ENCODE measurements at regions not wholly inside any gene's neighbourhood (a gene's known extent, or its start where the extent isn't known, plus 50 kb on each side); places are given as distances from the start of the nearest gene placed in this dataset.

- DNase-seq (ENCODE audit: low spot score): no peak
Measured at GRCh38 chr3:157718800-157719199, 215.6 kb upstream of the VEPH1 start.

- DNase-seq (ENCODE audit: low spot score): no peak
Measured at GRCh38 chr3:157713101-157713500, 209.9 kb upstream of the VEPH1 start.

DNA sequence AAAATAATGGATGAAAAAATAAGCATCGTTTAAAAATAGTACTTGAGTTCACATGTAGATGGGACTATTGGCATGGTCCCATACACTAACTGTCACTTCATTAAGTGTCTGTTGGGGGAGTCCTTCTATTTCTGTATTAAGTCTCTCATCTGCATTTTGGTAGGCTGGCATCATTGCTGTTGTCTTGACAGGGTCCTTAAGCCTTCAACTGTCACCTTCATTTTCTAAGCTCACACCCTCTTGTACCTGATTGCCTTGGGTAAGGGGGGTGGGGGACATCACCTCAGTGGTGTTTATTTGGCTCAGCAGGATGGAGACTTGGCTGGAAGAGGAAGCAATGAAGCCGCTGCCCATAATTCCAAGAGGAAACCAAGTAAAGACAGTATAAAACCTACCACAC, 202.0 kb upstream of the VEPH1 start:
- no peak for DNase-seq (ENCODE audit: low spot score)

GRCh38 chr3:157700405-157700804, 197.2 kb upstream of the VEPH1 start:
- DNase-seq (ENCODE audit: low spot score): no peak

GRCh38 chr3:157695586-157695985, 192.4 kb upstream of the VEPH1 start:
- no peak for DNase-seq (ENCODE audit: low spot score)

- no peak for DNase-seq (ENCODE audit: low spot score)
Measured at GRCh38 chr3:157695103-157695502, 191.9 kb upstream of the VEPH1 start.

- DNase-seq (ENCODE audit: low spot score): no peak
Measured at GRCh38 chr3:157693762-157694161, 190.5 kb upstream of the VEPH1 start.

GRCh38 chr3:157692468-157692867, 189.3 kb upstream of the VEPH1 start:
- no peak for DNase-seq (ENCODE audit: low spot score)

DNA sequence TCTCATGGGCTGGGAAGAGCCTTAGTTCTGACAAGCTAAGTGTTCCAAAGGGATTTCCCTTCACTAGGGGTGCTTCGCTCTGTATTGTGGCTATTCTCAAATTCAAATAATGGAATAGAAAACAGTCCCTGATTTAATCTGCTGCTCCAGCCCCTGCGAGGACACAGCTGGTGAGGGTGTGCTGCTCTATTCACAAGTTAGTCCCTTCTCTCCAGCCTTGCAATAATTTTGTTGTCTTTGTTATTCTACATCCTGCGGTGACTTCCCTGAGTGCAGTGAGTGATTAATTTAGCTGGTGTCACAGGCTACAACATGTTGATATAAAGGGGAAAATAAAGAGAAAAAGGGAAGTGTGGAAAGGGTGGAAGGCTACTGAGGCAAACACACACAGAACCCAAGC, 180.5 kb upstream of the VEPH1 start:
- no peak for DNase-seq (ENCODE audit: low spot score)

DNA sequence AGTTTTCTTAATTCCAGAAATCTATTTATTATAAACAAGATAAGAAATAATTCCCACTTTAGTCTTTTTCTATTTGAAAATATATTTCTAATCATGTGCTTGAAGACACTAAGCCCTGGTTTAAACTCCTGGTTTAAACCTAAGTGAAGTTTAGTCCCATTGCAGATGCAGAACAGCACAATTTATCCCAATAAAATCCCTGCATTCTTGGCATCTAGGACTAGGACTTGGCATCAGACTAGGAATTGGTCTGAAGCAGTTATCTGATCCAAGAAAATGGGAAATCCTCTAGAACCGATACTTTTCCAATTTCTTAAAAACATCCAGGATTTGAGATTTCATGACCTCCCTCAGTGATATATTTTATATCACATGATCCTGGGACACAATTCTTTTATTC, 168.8 kb upstream of the VEPH1 start:
- DNase-seq (ENCODE audit: low spot score): no peak

DNA sequence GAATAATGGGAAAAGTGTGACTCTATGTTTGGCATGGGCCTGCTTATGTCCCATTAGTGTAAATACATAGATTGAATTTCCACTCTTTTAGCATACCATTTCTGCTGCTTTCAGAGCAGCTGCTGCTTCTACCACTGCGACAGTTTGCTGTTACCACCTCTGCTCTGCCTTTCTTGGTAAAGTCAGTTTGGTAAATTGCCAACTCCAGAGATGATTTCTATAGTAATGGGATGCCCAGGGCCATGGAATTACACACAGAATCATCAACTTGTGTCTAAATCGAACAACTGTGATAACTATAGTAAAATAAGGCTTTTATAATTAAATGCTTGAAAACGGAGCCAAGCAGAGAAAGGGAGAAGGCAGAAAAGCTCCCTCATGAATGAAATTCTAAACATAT, 168.4 kb upstream of the VEPH1 start:
- no peak for DNase-seq (ENCODE audit: low spot score)

GRCh38 chr3:157669416-157669815, 166.2 kb upstream of the VEPH1 start:
- DNase-seq (ENCODE audit: low spot score): no peak

- DNase-seq (ENCODE audit: low spot score): no peak
Measured at GRCh38 chr3:157667493-157667892, 164.3 kb upstream of the VEPH1 start.

DNA sequence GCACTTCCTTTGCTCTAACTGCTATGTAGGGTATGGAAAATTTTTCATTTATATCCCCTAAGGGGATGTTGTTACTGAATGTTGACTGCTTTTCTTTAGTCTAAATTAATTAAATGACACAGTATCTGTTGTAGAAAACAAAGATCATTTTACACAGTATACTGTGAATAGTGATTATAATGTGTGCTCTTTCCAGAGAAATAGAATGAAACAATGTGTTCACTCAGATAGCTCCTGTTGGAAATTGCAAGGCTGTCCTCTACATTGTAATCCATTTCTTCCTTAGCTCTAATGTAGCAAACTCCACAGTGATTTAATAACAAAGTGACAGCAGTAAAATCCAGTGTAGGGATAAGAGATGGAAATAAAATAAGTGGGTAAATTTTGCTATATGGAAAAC, 159.0 kb upstream of the VEPH1 start:
- DNase-seq (ENCODE audit: low spot score): no peak

GRCh38 chr3:157660847-157661246, 157.6 kb upstream of the VEPH1 start:
- no peak for DNase-seq (ENCODE audit: low spot score)

DNA sequence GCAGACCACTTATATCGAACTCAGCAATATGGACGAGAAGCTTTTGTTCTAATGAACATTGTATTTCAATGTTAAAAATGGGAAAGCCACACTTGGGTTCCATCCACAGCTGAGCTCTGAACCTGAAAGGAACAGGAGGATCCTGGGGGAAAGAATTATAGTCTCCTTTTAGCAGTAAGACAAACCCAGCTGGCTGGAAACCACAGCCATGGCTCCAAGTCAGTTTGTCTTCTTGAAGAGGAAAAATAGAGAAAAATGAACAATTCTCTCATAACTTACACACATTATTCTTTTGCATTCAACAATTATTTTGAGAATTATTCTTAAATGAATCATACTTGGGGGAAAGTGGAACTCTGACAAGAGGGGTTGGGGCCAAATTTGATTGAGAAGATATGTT, 149.2 kb upstream of the VEPH1 start:
- DNase-seq (ENCODE audit: low spot score): no peak

DNA sequence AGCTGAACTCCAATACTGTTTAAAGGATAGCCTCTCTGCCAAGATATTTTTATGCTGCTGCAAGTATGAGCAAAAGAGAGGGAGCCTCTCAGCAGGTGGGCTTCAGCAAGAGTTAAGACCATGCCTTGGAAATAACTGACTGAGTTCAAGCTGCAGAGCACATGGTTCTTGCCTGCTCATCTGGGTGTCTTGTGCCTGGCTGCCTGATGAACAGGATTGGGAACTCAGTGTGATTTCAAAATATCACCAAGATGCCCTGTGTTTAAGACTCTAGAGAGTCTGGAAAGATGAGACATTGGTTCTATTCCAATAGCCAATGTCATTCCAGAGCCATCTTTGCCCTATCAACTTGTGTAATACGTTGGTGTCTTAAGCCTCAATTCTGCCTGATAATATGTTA, 147.5 kb upstream of the VEPH1 start:
- no peak for DNase-seq (ENCODE audit: low spot score)

DNA sequence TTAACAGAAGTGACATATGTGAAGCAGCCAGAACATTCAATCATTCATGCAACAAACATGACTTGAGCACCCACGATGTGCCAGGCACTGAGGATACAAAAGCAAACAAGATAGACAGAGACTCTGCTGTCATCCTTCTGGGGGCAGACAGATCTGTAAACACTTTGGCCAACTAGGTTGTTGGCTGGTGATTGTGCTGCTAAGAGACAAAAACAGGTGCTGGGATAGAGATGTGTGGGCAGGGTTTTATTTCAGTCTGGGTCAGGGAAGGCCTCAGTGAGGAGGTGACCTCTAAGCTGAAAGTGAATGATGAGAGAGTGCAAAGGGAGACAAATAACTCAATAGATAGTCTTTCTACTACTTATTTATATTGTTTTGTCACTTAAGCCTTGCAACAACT, 147.0 kb upstream of the VEPH1 start:
- DNase-seq (ENCODE audit: low spot score): no peak

- DNase-seq (ENCODE audit: low spot score): no peak
Measured at GRCh38 chr3:157649511-157649910, 146.3 kb upstream of the VEPH1 start.

DNA sequence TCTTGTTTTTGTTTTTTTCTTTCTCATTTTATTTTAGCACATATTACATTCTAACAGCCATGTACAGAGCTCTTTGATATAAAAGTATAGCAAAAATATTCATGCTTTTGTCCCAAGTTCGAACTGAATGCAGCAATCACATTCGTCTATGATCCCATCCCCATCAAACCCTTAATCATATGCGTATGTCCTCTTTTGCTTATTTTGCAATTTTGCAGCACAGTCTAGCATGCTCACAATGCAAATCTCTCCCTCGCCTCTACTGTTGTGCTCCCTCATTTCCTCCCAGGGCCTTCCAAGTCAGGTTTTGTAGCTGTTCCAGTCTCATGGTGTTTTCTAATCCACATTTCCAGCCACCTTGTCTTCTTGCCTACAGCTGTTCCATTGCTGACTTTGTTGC, 144.6 kb upstream of the VEPH1 start:
- DNase-seq (ENCODE audit: low spot score): no peak

DNA sequence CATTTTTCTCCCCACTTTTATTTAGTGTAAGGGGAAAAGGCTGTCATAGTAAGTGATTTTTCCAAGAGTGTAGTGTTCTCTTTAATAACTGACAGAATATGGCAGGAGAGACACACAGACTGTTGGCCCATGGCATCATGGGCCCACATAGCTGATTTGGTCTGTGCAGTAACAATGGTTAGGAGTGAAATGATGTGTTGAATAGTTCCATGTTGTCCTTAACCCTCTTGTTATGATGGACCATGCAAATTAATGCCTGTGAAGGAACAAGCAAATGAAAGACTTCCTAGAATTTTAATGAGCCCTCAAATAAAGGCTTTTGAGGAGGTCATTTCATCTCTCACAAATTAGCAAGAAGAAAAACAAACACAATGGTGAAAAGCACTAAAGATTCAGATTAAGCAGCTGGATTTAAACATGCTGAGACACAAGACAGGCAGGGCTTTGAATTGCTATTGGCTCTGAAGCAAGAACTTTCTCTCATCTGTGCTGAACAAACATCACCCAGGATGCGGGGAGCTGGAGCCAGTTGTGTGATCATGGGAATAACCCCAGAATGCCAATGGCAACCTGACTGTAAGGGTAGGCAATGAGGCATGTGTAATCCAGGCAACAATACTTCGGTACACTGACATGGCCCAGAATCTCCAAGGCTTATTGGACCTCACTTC, 136.7 kb upstream of the VEPH1 start:
- DNase-seq (ENCODE audit: low spot score): no peak

DNA sequence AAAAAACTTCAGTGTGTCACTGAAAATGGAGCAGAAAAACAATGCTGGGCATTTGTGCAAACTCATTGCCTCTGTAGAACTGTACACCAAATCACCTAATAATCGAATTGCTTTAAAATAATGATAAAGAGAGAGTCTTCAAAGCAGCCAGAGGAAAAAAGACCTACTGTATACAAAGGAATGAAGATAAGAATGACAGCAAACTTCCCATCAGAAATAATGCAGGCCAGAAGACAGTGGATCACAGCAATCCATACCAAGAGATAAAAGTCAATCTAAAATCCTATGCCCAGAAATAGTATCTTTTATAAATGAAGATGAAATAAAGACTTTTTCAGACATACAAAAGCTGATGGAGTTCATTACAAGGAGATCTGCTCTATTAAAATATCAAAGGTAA, 134.7 kb upstream of the VEPH1 start:
- no peak for DNase-seq (ENCODE audit: low spot score)

- DNase-seq (ENCODE audit: low spot score): no peak
Measured at GRCh38 chr3:157633241-157633640, 130.0 kb upstream of the VEPH1 start.

DNA sequence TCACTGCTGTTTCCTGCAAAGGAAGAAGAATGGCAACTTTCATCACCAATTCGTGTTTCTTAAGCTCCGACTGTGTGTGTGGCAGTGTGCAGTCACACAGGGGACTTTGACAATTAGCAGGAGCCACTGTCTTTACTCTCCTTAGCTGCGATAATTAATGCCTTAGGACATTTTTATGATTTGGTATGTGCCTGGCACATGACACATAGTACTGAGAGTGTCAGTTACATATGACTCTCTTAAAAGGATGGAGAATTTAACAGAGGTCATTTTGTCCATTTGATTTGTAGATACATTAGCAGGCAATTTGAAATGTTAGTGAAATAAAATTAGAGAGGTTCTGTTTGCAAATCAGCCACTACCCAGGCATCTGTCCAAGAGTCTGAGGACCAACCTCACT, 128.9 kb upstream of the VEPH1 start:
- no peak for DNase-seq (ENCODE audit: low spot score)

- no peak for DNase-seq (ENCODE audit: low spot score)
Measured at GRCh38 chr3:157631478-157631877, 128.3 kb upstream of the VEPH1 start.
